CD4-positive, alpha-beta T cell (primary cell): ENCODE measurements at regions not wholly inside any gene's neighbourhood (a gene's known extent, or its start where the extent isn't known, plus 50 kb on each side); places are given as distances from the start of the nearest gene placed in this dataset.

Experiments
- ATAC-seq: fragments of 200-7000 bp; cut with Tn5 transposase; one replicate; pipeline ENCODE4 v1.10.0; 2022; ENCODE audit warnings: mild to moderate bottlenecking; ENCODE audit not compliant: poor library complexity
- CTCF ChIA-PET: fragments of 350-600 bp; sonication (Branson Sonifier 250); formaldehyde crosslinking; loops from one replicate; lab custom pipeline; 2021; ENCODE audit warnings: antibody characterized with exemption, inconsistent platforms; lab: Charles Lee
- POLR2A ChIA-PET: fragments of 350-600 bp; sonication (Branson Sonifier 250); formaldehyde crosslinking; loops from one replicate; lab custom pipeline; 2021; ENCODE audit warnings: antibody characterized with exemption, inconsistent platforms; lab: Charles Lee
- DNase-seq, 14 experiments: peaks; one replicate each; pipeline ENCODE4 v3.0.0-alpha.2; 2013 to 2020; ENCODE audit warnings: mixed read lengths in 2 of 14
- H3K27ac ChIP-seq, 2 donors: one replicate each; pipeline versions ENCODE4 v1.5.1 to v1.7.0; 2013; ENCODE audit warnings: low read length in 2 of 2, low read depth in 1 of 2, mild to moderate bottlenecking in 1 of 2
- H3K27me3 ChIP-seq, 2 experiments: 1 replicate in 1 of 2; 2 replicates in 1 of 2; pipeline versions ENCODE4 v1.6.1 to v1.7.0; 2013; ENCODE audit warnings: low read length in 2 of 2, control low read depth in 1 of 2, mild to moderate bottlenecking in 1 of 2, moderate library complexity in 1 of 2; ENCODE audit not compliant: insufficient read depth in 2 of 2, control insufficient read depth in 1 of 2
- H3K36me3 ChIP-seq: one replicate; pipeline ENCODE4 v1.6.1; 2013; ENCODE audit warnings: low read length, control low read depth; ENCODE audit not compliant: insufficient read depth
- H3K4me1 ChIP-seq: one replicate; pipeline ENCODE4 v1.6.1; 2013; ENCODE audit warnings: low read length, control low read depth; ENCODE audit not compliant: insufficient read depth
- H3K4me3 ChIP-seq: one replicate; pipeline ENCODE4 v1.5.1; 2013; ENCODE audit warnings: mild to moderate bottlenecking, low read length, moderate library complexity
- H3K9me3 ChIP-seq, 2 experiments: 1 replicate in 1 of 2; 2 replicates in 1 of 2; pipeline versions ENCODE4 v1.6.1 to v1.7.0; 2013; ENCODE audit warnings: low read length in 2 of 2, mild to moderate bottlenecking in 2 of 2, control low read depth in 1 of 2, moderate library complexity in 1 of 2; ENCODE audit not compliant: control insufficient read depth in 1 of 2, insufficient read depth in 1 of 2
- H3K27ac Mint-ChIP-seq: one replicate; pipeline ENCODE4 v1.8.0; 2020; ENCODE audit warnings: mixed read lengths
- H3K27me3 Mint-ChIP-seq: one replicate; pipeline ENCODE4 v1.8.0; 2021; ENCODE audit warnings: mixed read lengths
- H3K36me3 Mint-ChIP-seq: one replicate; pipeline ENCODE4 v1.8.0; 2021; ENCODE audit warnings: low read depth, mixed read lengths
- H3K4me1 Mint-ChIP-seq: one replicate; pipeline ENCODE4 v1.8.0; 2021; ENCODE audit warnings: low read depth, mixed read lengths
- H3K4me3 Mint-ChIP-seq: one replicate; pipeline ENCODE4 v1.8.0; 2020; ENCODE audit warnings: mild to moderate bottlenecking, mixed read lengths
- H3K9me3 Mint-ChIP-seq: one replicate; pipeline ENCODE4 v1.8.0; 2020; ENCODE audit warnings: mixed read lengths
- intact Hi-C, 2 experiments: fragments of 100-400 bp; cut with DNase I in 1 of 2; cut with micrococcal nuclease in 1 of 2; formaldehyde crosslinking; loops; one replicate each; pipeline versions ENCODE4 v1.15.1 to v1.9.0; 2023 to 2025; cut with DNase I, micrococcal nuclease
- TF ChIP-seq, protein P1 (sequence below): fragments of 200-600 bp; IDR thresholded peaks from one replicate; pipeline ENCODE4 v1.8.0; 2022; ENCODE audit warnings: antibody characterized with exemption, mild to moderate bottlenecking

DNA sequence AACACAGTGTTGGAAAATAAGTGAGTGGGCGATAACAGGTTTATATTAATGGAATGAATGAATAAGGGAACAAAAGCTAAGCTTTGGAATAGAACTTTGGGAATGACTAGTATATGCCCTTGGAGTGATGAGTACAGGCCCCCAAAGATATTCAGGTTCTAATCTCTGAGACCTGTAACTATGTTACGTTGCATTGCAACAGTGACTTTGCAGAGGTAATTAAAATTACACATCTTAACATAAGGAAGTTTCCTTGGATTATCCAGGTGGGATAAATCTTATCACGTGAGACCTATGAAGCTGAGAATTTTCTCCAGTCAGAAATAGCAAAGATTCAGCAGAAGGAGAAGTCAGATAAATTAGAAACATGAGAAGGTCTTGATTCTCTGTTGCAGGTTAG, 661.5 kb upstream of the LINC00305 start:
- CTCF ChIA-PET, result no interaction called here
- ATAC-seq, result no peak
- no peaks in the 10 kb centered on the region for H3K4me1 Mint-ChIP-seq

DNA sequence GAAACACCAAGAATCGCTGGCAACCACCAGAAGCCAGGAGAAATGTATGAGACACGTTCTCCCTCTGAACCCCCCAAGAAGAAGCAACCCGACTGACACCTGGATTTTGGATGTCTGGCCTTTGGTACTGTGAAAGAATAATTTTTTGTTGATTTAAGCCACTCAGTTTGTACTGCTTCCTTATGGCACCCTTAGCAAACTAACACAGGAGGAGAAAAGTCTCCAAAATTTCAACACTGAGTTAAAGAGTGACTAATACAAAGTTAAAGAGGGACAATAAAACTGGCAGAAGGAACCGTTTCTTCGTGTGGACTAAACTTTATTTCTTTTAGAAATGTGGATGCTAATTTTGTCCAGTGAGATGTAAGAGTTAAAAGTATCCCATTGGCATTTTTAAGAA, 660.9 kb upstream of the LINC00305 start:
- H3K4me1 Mint-ChIP-seq, result no peaks in the 10 kb centered on the region
- ChIA-PET CTCF (no interaction called here), POLR2A (no interaction called here)
- DNase-seq (no peak), ATAC-seq (no peak)
- no peaks in the 10 kb centered on the region for H3K27me3 Mint-ChIP-seq
- intact Hi-C loops, result no loop called here
- Histone ChIP-seq H3K27me3 (no peaks in the 10 kb centered on the region), H3K4me1 (no peaks in the 10 kb centered on the region), H3K4me3 (no peak overlapping the region), H3K27ac (no peak overlapping the region), H3K9me3 (no peaks in the 10 kb centered on the region), H3K36me3 (no peaks in the 10 kb centered on the region)
- TF ChIP-seq, protein P1, sequence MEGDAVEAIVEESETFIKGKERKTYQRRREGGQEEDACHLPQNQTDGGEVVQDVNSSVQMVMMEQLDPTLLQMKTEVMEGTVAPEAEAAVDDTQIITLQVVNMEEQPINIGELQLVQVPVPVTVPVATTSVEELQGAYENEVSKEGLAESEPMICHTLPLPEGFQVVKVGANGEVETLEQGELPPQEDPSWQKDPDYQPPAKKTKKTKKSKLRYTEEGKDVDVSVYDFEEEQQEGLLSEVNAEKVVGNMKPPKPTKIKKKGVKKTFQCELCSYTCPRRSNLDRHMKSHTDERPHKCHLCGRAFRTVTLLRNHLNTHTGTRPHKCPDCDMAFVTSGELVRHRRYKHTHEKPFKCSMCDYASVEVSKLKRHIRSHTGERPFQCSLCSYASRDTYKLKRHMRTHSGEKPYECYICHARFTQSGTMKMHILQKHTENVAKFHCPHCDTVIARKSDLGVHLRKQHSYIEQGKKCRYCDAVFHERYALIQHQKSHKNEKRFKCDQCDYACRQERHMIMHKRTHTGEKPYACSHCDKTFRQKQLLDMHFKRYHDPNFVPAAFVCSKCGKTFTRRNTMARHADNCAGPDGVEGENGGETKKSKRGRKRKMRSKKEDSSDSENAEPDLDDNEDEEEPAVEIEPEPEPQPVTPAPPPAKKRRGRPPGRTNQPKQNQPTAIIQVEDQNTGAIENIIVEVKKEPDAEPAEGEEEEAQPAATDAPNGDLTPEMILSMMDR, result no peak
- H3K27ac Mint-ChIP-seq, result no peak overlapping the region
- peaks cover 6% of the 10 kb centered on the region for H3K9me3 Mint-ChIP-seq
- no peaks in the 10 kb centered on the region for H3K36me3 Mint-ChIP-seq
- no peak overlapping the region for H3K4me3 Mint-ChIP-seq

More for the DNA sequence above, 661.5 kb upstream of the LINC00305 start:
- H3K27me3 ChIP-seq, result no peaks in the 10 kb centered on the region
- POLR2A ChIA-PET, result no interaction called here
- H3K4me3 ChIP-seq, result no peak overlapping the region
- no peaks in the 10 kb centered on the region for H3K9me3 ChIP-seq
- Mint-ChIP-seq H3K27ac (no peak overlapping the region), H3K4me3 (no peak overlapping the region), H3K9me3 (peaks cover 6% of the 10 kb centered on the region), H3K36me3 (no peaks in the 10 kb centered on the region), H3K27me3 (no peaks in the 10 kb centered on the region)
- intact Hi-C loops, result no loop called here
- no peak for DNase-seq
- TF ChIP-seq, protein P1, result no peak
- H3K4me1 ChIP-seq, result no peaks in the 10 kb centered on the region
- H3K27ac ChIP-seq, result no peak overlapping the region
- no peaks in the 10 kb centered on the region for H3K36me3 ChIP-seq

DNA sequence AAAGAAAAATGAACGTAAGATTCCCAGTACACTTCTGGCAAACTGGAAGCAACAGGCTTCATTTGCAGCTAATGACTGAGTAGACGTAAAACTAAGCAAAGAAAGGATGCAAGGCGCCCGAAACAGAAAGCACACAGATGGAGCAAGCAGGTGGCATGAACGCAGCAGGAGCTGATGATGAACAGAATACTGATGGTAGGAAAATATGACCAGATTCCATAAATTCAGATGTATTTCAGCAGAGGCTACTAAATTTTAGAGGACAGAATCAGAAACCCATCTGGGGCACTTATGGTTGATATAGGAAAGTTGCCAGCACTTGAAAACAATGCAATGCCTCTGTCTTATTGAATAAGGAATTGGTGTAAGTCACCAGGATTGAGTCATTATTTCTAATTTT, 658.7 kb upstream of the LINC00305 start:
- TF ChIP-seq, protein P1, result no peak
- Mint-ChIP-seq H3K27me3 (no peaks in the 10 kb centered on the region), H3K4me3 (no peak overlapping the region), H3K9me3 (peaks cover 4% of the 10 kb centered on the region), H3K4me1 (no peaks in the 10 kb centered on the region), H3K36me3 (no peaks in the 10 kb centered on the region), H3K27ac (no peak overlapping the region)
- POLR2A ChIA-PET, result no interaction called here
- Histone ChIP-seq H3K27me3 (no peaks in the 10 kb centered on the region), H3K4me1 (no peaks in the 10 kb centered on the region), H3K27ac (no peak overlapping the region), H3K36me3 (no peaks in the 10 kb centered on the region), H3K4me3 (no peak overlapping the region), H3K9me3 (no peaks in the 10 kb centered on the region)
- DNase-seq, result no peak
- CTCF ChIA-PET, result no interaction called here
- no peak for ATAC-seq
- intact Hi-C loops, result no loop called here
